G401.6 (cell line): ENCODE measurements at regions not wholly inside any gene's neighbourhood (a gene's known extent, or its start where the extent isn't known, plus 50 kb on each side); places are given as distances from the start of the nearest gene placed in this dataset.
"Not testable (repeated sequence)": the region's sequence is repeated elsewhere in the genome, so short reads cannot be mapped to it uniquely, and the experiment has no call there.

Source experiments
- FAIRE-seq: peaks from 2 replicates; lab custom pipeline; 2012; peaks lifted over from hg19 to GRCh38; lab: Jason Lieb, UNC

DNA sequence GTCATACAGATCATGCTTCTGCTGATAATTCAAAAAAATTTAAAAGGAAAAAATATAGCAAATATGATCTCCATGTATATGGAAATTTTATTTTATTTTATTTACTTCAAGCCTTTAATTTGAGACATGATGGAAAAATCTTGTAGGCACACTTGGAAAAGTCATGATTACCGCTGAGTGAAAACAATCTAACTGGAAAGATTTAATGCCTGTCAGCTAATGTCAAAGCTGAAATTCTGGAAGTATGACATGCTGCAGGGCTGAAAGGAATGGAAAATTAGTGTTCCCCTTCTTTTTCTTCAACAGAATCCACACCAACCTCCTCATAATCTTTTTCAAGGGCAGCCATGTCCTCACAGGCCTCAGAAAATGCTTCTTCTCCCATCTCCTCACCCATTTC is 58.2 kb downstream of the RPRM start:
- FAIRE-seq = no peak

DNA sequence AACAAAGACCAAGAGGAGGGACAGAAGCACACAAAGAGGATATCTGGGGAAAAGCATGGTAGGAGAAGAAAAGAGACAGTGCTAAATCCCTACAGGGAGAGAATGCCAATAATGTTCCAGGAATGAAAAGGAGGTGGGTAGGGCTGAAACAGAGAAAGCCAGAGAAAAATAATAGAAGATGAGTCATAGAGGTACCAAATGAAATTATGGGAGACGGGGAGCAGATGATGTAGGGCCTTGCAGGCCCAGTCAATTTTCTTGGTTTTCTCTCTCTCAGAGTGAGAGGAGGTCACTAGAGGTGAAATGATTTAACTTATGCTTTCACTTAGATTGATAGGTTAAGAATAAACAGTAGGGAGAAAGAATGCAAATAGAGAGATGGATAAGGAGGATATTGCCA is 61.5 kb downstream of the RPRM start:
- no peak for FAIRE-seq

- no peak for FAIRE-seq
These were observed 62.5 kb downstream of the RPRM start for GRCh38 chr2:153416071-153416470.

DNA sequence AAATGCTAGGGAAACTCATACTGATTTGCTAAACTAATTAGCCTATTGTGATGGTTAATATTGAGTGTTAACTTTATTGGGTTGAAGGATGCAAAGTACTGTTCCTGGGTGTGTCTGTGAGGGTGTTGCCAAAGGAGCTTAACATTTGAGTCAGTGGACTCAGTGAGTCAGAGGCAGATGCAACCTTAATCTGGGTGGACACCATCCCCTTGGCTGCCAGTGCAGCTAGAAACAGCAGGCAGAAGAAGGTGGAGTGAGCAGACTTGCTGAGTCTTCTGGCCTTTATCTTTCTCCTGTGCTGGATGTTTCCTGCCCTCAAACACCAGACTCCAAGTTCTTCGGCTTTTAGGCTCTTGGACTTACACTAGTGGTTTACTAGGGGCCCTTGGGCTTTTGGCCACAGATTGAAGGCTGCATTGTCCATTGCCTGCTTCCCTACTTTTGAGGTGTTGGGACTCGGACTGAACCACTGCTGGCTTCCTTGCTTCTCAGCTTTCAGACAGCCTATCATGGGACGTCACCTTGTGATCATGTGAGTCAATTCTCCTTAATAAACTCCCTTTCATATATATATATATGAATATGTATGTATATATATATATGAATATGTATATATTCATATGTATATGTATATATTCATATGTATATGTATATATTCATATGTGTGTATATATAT is 69.7 kb downstream of the RPRM start:
- FAIRE-seq = no peak

GRCh38 chr2:153405196-153405595 is 73.4 kb downstream of the RPRM start:
- no peak for FAIRE-seq

- FAIRE-seq = no peak
These were observed 73.8 kb downstream of the RPRM start for GRCh38 chr2:153404792-153405191.

GRCh38 chr2:153403940-153404339 is 74.6 kb downstream of the RPRM start:
- FAIRE-seq = no peak

DNA sequence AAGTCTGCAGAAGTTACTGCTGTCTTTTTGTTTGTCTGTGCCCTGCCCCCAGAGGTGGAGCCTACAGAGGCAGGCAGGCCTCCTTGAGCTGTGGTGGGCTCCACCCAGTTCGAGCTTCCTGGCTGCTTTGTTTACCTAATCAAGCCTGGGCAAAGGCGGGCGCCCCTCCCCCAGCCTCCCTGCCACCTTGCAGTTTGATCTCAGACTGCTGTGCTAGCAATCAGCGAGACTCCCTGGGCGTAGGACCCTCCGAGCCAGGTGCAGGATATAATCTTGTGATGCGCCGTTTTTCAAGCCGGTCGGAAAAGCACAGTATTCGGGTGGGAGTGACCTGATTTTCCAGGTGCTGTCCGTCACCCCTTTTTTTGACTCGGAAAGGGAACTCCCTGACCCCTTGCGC is 75.2 kb downstream of the RPRM start:
- FAIRE-seq = not testable (repeated sequence)

DNA sequence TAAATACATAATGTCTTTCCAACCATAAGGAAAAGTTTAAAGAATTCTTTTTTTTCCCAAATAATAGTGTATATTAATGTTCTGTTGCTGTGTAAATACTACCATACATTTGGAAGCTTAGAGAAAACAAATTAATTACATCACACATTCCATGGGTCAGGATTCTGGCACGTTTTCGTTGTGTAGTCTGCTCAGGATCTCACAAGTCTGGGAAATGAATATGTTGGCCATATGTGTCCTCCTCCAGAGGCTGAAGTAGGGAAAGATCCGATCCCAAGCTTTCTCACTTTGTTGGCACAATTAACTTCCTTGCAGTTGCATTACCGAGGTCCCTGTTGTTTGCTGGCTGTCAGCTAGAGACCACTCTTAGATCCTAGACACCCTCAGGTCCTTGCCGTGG is 83.9 kb downstream of the RPRM start:
- no peak for FAIRE-seq

DNA sequence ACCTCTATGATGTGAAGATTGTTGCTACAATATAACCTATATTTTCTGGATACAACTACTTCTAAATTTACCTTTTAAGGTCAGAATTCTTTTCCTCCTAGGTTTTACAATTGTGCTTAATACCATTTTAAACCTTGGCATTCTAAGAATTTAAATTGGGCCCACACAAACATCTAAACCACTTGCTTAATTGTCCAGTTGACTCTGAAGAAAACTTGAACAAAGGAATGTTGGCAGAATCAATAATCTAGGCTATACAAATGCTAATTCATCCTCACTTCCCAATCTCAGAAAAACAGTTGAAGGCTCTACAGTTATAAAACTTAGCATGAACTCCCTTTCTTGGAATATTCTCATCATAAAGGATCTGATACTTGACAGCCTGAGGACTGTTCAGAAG is 84.3 kb downstream of the RPRM start:
- peak; percentile 88 for FAIRE-seq

DNA sequence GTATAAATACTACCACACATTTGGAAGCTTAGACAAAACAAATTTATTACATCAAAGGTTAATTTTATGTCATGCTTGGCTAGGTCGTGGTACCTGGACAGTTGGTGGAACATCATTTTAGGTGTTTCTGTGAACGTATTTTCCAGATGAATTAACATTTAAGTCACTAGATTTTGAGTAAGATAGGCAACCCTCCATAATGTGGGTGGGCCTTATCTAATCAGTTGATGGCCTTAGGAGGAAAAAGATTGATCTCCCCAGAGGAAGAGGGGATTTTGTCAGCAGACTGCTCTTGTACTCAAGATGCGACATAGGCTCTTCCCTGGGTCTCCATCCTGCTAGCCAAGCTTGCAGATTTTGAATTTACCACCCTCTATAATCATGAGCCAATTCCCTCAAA is 85.0 kb downstream of the RPRM start:
- no peak for FAIRE-seq

- no peak for FAIRE-seq
These were observed 87.4 kb downstream of the RPRM start for GRCh38 chr2:153391131-153391530.

- FAIRE-seq = peak; percentile 100
These were observed 90.3 kb downstream of the RPRM start for GRCh38 chr2:153388246-153388645.

DNA sequence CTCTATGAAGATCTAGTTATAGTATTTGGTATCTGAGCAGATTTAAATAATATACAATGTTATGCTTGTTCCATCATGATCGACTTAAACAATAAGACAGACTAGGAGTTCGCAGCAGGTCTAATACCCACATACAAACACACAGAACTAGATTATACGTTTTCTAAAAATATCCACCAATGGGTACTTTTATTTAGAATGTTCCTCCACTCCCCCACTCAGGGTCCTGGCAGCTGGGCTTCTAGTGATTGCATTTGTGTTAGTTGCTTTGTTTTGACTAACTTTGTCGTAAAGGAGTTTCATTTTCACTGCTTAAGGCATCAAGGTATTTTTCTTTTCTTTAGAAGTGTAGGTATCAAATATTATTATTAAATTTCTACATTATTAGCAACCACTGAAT is 91.4 kb downstream of the RPRM start:
- FAIRE-seq = no peak

GRCh38 chr2:153386481-153386897 is 92.1 kb downstream of the RPRM start:
- FAIRE-seq = no peak

- no peak for FAIRE-seq
These were observed 104.9 kb downstream of the RPRM start for GRCh38 chr2:153373510-153374279.

- no peak for FAIRE-seq
These were observed 118.3 kb downstream of the RPRM start for GRCh38 chr2:153360239-153360638.

DNA sequence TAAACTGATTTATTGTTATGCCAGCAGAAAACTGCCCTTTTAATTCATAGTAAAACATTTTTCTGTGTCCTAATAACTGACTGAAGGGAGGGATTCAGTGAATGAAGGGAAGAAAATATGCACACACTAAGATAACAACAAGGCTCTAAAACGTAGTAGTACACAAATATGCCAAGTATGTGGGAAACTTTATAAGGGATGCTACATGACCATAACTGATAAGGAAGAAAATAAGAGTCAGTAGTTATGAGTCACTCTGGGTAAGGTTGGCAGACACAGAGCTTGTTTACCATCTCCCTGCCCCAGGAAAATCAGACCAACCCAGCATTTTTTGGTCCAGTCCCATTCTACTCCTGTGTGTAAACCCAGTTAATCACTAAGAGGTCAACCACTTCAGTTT is 124.2 kb downstream of the RPRM start:
- FAIRE-seq = no peak

GRCh38 chr2:153349603-153350002 is 129.0 kb downstream of the RPRM start:
- FAIRE-seq = no peak

GRCh38 chr2:153347818-153348495 is 130.6 kb downstream of the RPRM start:
- peak; percentile 3 for FAIRE-seq

- FAIRE-seq = no peak
These were observed 157.7 kb downstream of the RPRM start for GRCh38 chr2:153320879-153321278.

DNA sequence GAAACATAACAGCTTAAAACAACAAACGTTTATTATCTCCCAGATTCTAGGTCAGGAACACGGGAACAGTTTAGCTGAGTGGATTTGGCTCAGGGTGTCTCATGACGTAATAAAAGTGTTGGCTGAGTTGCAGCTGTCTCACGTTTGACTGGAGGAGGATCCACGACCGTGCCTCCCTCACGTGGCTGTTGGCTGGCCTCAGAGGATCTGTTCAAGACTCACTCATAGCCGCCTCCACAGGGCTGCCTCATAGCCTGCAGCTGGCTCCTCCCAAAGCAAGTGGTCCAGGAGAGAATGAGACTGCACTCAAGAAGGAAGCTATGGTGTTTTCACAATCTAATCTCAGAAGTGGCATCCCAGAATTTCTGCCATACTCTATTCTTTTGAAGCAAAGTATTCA is 167.1 kb downstream of the RPRM start:
- no peak for FAIRE-seq

DNA sequence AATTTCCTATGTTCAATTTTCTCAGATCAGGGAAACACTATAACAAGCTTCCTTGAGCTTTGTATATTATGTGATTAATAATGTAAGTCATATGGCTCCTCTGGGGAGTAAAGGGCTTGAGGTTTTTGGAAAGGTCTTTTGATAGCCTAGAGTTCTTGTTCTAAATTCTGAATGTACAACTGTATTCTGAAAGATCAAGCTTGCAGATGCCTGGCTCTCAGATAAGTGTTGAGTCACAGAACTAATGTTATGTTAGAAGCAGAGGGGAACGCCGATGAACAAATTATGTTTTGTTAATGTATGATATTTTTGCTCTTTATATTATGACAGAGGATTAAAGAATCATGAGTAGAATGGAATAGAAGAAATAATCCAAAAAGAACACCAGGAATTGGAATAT is 170.1 kb downstream of the RPRM start:
- FAIRE-seq = no peak
